Common myeloid progenitor, CD34-positive (primary cell): ENCODE measurements at regions not wholly inside any gene's neighbourhood (a gene's known extent, or its start where the extent isn't known, plus 50 kb on each side); places are given as distances from the start of the nearest gene placed in this dataset.

ENCODE experiments used
- CTCF ChIA-PET: fragments of 350-600 bp; sonication (Branson Sonifier 250); formaldehyde crosslinking; loops from one replicate; lab custom pipeline; 2021; ENCODE audit warnings: antibody characterized with exemption; lab: Charles Lee
- POLR2A ChIA-PET: fragments of 350-600 bp; sonication (Branson Sonifier 250); formaldehyde crosslinking; loops from one replicate; lab custom pipeline; 2021; ENCODE audit warnings: antibody characterized with exemption; lab: Charles Lee
- DNase-seq, 3 donors: peaks; one replicate each; pipeline versions ENCODE4 v3.0.0 to v3.0.0-alpha.2; 2013
- H3K27ac ChIP-seq, 2 experiments: 1 replicate in 1 of 2; 2 replicates in 1 of 2; pipeline ENCODE4 v1.7.0; 2013; ENCODE audit warnings: inconsistent platforms in 2 of 2, low read length in 2 of 2, mild to moderate bottlenecking in 2 of 2, low read depth in 1 of 2, moderate library complexity in 1 of 2; ENCODE audit not compliant: severe bottlenecking in 2 of 2, insufficient read depth in 1 of 2, poor library complexity in 1 of 2
- H3K27me3 ChIP-seq, 5 experiments: replicated peaks in 2 of 5; 1 replicate in 3 of 5; 2 replicates in 2 of 5; pipeline versions ENCODE4 v1.6.1 to v1.7.0; 2013; ENCODE audit warnings: low read length in 4 of 5, mild to moderate bottlenecking in 2 of 5, moderate library complexity in 2 of 5, inconsistent platforms in 1 of 5; ENCODE audit not compliant: insufficient read depth in 5 of 5, control insufficient read depth in 4 of 5
- H3K36me3 ChIP-seq, 4 experiments: 1 replicate in 2 of 4; 2 replicates in 2 of 4; pipeline versions ENCODE4 v1.6.1 to v1.7.0; 2013; ENCODE audit warnings: low read length in 3 of 4, control low read depth in 1 of 4, mild to moderate bottlenecking in 1 of 4; ENCODE audit not compliant: control insufficient read depth in 4 of 4, insufficient read depth in 4 of 4
- H3K4me1 ChIP-seq, 4 experiments: 1 replicate in 3 of 4; 2 replicates in 1 of 4; pipeline versions ENCODE4 v1.6.1 to v1.7.1; 2013; ENCODE audit warnings: low read length in 3 of 4, mild to moderate bottlenecking in 3 of 4, control low read depth in 1 of 4, inconsistent platforms in 1 of 4, moderate library complexity in 1 of 4; ENCODE audit not compliant: control insufficient read depth in 4 of 4, insufficient read depth in 4 of 4; ENCODE audit errors: control extremely low read depth in 1 of 4
- H3K4me3 ChIP-seq, 7 experiments: 1 replicate in 4 of 7; 2 replicates in 3 of 7; pipeline versions ENCODE4 v1.5.1 to v1.7.0; 2013; ENCODE audit warnings: mild to moderate bottlenecking in 7 of 7, low read length in 6 of 7, moderate library complexity in 6 of 7, inconsistent platforms in 2 of 7, low read depth in 2 of 7, control low read depth in 1 of 7; ENCODE audit not compliant: insufficient read depth in 4 of 7, control insufficient read depth in 1 of 7; ENCODE audit errors: extremely low read depth in 1 of 7
- H3K9me3 ChIP-seq, 5 experiments: 1 replicate in 4 of 5; 2 replicates in 1 of 5; pipeline versions ENCODE4 v1.6.1 to v1.7.1; 2013; ENCODE audit warnings: low read length in 4 of 5, mild to moderate bottlenecking in 2 of 5, inconsistent platforms in 1 of 5, low read depth in 1 of 5, moderate library complexity in 1 of 5; ENCODE audit not compliant: control insufficient read depth in 4 of 5, insufficient read depth in 2 of 5; ENCODE audit errors: control extremely low read depth in 1 of 5
- WGBS: methylation state at CpG from one replicate; pipeline ENCODE4 v1.1.5; 2013; ENCODE audit not compliant: insufficient coverage; 5-methylcytosine and 5-hydroxymethylcytosine counted together

DNA sequence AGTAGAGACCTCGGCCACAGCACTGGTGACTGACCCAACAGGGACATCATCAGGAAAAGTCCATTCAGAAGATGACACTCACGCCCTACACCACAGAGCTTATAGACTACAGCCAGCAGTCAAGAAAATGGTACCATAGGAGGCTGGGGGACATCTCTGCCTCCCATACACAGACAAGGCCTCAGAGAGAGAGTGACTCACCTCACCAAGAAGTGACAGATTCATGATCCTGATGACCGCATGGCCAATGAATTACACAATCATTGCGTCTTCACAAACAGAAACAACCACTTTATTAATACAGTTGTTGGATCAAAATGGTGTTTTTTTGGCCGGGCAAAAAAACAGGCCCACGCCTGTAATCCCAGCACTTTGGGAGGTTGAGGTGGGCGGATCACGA is 260.8 kb upstream of the TSHZ3 start:
- WGBS = 94% methylated on average over 2 of the region's 8 CpGs
- H3K9me3 ChIP-seq = peaks cover 0 to 2% (median 0%) of the 10 kb centered on the region in 5 experiments
- peaks cover 0 to 7% (median 5%) of the 10 kb centered on the region in 5 experiments for H3K27me3 ChIP-seq
- no peak overlapping the region for H3K27ac ChIP-seq
- H3K4me3 ChIP-seq = no peak overlapping the region
- no peaks in the 10 kb centered on the region for H3K36me3 ChIP-seq
- ChIA-PET POLR2A (no interaction called here), CTCF (no interaction called here)
- no peaks in the 10 kb centered on the region for H3K4me1 ChIP-seq
- no peak for DNase-seq

DNA sequence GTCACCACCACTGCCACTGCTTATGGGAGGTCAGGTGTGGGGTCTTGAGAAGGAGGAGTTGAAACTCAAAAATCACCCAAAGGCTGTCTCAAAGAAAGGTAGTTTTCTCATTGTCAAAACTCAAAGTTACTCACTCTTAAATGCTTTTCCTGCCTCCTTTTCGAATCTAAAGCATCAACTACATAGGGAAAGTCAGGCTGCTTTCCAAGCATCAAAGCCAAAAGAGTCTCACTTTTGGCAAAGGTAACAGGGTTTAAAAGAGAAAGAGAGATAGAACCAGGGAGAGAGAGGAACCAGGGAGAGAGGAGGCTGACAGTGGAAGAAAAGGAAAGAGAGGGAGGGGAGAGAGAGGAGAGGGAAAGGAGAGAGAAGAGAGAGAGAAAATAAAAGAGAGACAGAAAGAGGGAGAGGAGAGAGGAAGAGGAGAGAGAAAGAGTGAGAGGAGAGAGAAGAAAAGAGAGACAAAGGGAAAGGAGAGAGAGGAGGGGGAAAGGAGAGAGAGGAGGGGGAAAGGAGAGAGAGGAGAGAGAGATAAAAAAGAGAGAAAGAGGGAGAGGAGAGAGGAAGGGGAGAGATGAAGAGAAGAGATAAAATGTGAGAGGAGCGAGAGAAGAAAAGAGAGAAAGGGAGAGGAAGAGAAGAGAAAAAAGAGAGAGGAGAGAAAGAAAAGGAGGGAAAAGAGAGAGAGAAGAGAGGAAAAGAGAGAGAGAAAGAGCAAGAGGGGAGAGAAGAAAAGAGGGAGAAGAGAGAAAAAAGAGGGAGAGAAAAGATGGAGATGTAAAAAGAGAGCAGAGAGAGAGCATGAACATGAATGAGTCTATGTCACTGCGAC is 262.0 kb upstream of the TSHZ3 start:
- 85% methylated on average over 2 of the region's 3 CpGs for WGBS
- H3K27me3 ChIP-seq = peaks cover 0 to 7% (median 2%) of the 10 kb centered on the region in 5 experiments
- H3K36me3 ChIP-seq = no peaks in the 10 kb centered on the region
- H3K4me1 ChIP-seq = no peaks in the 10 kb centered on the region
- H3K4me3 ChIP-seq = no peak overlapping the region
- no peak overlapping the region for H3K27ac ChIP-seq
- peaks cover 0 to 2% (median 0%) of the 10 kb centered on the region in 5 experiments for H3K9me3 ChIP-seq
- POLR2A ChIA-PET = no interaction called here
- DNase-seq = no peak
- CTCF ChIA-PET = no interaction called here

DNA sequence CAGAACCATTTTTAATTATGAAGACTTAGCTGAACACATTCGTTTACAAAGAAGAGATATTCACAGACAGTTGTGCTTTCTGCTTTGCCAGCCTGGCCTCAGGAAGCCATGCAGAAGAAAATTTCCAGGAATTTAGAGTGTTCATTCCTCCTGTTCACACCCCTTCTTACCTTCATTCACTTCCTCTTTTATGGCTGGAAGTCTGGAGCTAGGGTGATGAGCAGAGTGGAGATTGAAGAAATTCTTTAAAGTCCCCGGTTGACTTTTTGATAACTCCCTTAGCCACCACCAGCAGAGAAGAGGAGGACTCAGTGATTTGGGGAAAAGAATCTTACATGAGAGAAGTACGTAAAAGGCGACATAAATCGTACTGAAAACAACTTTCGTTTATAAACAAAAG is 263.6 kb upstream of the TSHZ3 start:
- 43% methylated on average over 1 of the region's 6 CpGs for WGBS
- H3K4me1 ChIP-seq = no peaks in the 10 kb centered on the region
- no peak overlapping the region for H3K27ac ChIP-seq
- H3K4me3 ChIP-seq = no peak overlapping the region
- DNase-seq = no peak
- H3K9me3 ChIP-seq = peaks cover 0 to 2% (median 0%) of the 10 kb centered on the region in 5 experiments
- ChIA-PET CTCF (interaction anchor here (1.3 kb wide), 1 partner anchor 92 kb away, joined by 3 read pairs; no protein-coding TSS in a partner anchor), POLR2A (no interaction called here)
- H3K36me3 ChIP-seq = no peaks in the 10 kb centered on the region
- H3K27me3 ChIP-seq = peaks cover 0 to 7% (median 2%) of the 10 kb centered on the region in 5 experiments

DNA sequence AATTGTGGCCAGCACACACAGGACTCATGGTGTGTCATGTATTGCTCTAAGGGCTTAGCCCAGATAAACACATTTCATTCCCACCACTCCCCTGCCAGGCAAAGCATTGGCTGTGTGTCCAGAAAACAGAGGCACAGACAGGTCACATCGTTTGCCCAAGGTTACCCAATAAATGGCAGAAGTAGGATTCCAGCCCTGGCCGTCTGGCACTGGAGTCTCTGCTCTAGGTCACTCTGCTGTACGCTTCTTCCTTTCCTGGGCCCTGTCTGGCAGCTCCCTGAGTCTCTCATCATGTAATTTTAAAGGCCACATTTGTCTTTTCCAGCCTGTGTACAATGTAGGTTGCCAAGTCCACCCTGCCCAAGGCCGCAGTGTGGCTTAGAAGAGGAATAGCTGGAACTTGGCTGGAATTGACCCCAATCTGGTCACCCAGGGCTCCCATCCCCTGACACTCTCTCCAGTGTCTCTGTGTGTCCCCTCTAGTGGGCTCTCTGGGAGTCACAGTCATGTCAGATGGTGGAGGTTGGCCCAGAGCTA is 264.5 kb upstream of the TSHZ3 start:
- WGBS = 89% methylated on average over 4 of the region's 4 CpGs
- CTCF ChIA-PET = interaction anchor here (1.3 kb wide), 1 partner anchor 91 kb away, joined by 3 read pairs; no protein-coding TSS in a partner anchor

DNA sequence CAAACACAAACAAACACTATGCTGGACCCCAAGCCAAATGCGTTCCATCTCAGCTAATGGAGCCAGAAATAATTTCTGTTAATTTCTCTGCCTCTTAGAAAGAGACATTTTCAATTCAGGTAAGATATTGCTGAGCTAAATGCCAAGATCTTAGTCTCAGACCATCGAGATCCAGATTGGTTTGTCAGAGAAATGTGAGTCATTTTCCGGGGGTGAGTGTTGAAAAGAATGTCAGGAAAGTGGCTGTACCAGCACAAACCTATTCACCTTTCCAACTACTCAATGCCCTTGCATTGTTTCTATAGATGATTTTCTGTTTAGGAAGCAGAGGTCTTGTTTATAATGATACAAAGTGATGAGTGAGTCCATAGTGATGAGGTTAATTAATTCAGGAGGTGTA is 266.8 kb upstream of the TSHZ3 start:
- Histone ChIP-seq H3K27me3 (peaks cover 0 to 2% (median 0%) of the 10 kb centered on the region in 5 experiments), H3K4me3 (no peak overlapping the region), H3K4me1 (no peaks in the 10 kb centered on the region), H3K36me3 (no peaks in the 10 kb centered on the region), H3K9me3 (no peaks in the 10 kb centered on the region), H3K27ac (no peak overlapping the region)
- WGBS = no CpG with 5 or more reads among the region's 3 CpGs
- ChIA-PET CTCF (no interaction called here), POLR2A (no interaction called here)
- no peak for DNase-seq

More for the DNA sequence above, 264.5 kb upstream of the TSHZ3 start:
- H3K4me3 ChIP-seq = no peak overlapping the region
- POLR2A ChIA-PET = no interaction called here
- H3K27me3 ChIP-seq = peaks cover 0 to 7% (median 2%) of the 10 kb centered on the region in 5 experiments
- DNase-seq = no peak
- H3K36me3 ChIP-seq = no peaks in the 10 kb centered on the region
- no peaks in the 10 kb centered on the region for H3K9me3 ChIP-seq
- H3K27ac ChIP-seq = no peak overlapping the region
- H3K4me1 ChIP-seq = no peaks in the 10 kb centered on the region

DNA sequence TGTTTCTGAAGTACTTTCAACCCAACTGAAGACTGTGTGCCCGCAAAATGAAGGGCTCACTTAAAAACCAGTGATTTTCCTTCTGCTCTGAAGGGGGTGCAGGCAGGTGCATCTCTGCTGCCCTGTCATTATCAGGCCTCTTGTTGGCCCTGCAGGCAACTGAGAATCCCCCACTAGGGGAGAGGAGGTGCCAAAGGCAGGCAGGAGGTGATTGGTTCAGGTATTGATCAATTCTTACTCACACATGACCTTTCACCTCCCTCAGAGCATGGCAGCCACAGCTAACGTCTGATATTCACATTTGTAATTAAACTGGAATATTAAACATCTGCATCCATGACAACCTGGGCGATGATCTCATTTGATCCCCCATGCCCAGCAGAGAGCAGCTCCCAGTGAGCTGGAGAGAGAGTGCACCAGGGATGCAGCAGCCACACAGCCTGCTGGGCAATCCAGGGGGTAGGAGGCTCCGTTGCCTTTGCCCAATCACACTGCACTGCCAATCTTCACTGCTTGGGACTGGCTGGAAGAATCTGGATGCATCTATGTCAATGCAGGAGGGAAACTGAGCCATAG is 267.9 kb upstream of the TSHZ3 start:
- 73% methylated on average over 4 of the region's 4 CpGs for WGBS
- POLR2A ChIA-PET = no interaction called here

DNA sequence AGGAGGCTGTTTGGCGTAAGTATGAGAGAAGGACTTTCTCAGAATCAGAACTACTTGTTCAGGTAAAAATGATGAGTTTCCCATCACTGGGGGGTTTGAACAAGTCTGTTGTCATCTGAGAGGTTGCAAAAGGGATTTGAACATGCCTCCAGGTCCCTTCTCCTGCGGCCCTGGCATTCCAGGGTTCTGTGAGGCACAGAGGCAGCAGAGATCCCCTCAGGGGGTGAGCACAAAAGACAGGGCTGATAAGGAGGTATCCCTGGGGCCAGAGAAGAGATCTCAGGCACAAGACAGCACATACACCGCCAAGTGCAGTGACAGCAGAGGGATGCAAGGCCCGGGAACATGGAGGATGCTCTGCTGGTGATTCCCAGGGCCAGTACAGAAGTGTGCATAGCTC is 275.8 kb upstream of the TSHZ3 start:
- no peak overlapping the region for H3K4me3 ChIP-seq
- no peak overlapping the region for H3K27ac ChIP-seq
- 93% methylated on average over 4 of the region's 4 CpGs for WGBS
- POLR2A ChIA-PET = no interaction called here
- H3K4me1 ChIP-seq = no peaks in the 10 kb centered on the region
- CTCF ChIA-PET = no interaction called here
- no peak for DNase-seq
- peaks cover 0 to 9% (median 3%) of the 10 kb centered on the region in 5 experiments for H3K27me3 ChIP-seq
- no peaks in the 10 kb centered on the region for H3K36me3 ChIP-seq
- peaks cover 0 to 7% (median 0%) of the 10 kb centered on the region in 5 experiments for H3K9me3 ChIP-seq

More for the DNA sequence above, 267.9 kb upstream of the TSHZ3 start:
- no peaks in the 10 kb centered on the region for H3K4me1 ChIP-seq
- H3K36me3 ChIP-seq = no peaks in the 10 kb centered on the region
- no peak overlapping the region for H3K4me3 ChIP-seq
- no peak for DNase-seq
- peaks cover 0 to 5% (median 0%) of the 10 kb centered on the region in 5 experiments for H3K9me3 ChIP-seq
- H3K27ac ChIP-seq = no peak overlapping the region
- peaks cover 0 to 1% (median 0%) of the 10 kb centered on the region in 5 experiments for H3K27me3 ChIP-seq
- CTCF ChIA-PET = no interaction called here
